ENCODE measurements at regions not wholly inside any gene's neighbourhood (a gene's known extent, or its start where the extent isn't known, plus 50 kb on each side); places are given as distances from the start of the nearest gene placed in this dataset.

DNA sequence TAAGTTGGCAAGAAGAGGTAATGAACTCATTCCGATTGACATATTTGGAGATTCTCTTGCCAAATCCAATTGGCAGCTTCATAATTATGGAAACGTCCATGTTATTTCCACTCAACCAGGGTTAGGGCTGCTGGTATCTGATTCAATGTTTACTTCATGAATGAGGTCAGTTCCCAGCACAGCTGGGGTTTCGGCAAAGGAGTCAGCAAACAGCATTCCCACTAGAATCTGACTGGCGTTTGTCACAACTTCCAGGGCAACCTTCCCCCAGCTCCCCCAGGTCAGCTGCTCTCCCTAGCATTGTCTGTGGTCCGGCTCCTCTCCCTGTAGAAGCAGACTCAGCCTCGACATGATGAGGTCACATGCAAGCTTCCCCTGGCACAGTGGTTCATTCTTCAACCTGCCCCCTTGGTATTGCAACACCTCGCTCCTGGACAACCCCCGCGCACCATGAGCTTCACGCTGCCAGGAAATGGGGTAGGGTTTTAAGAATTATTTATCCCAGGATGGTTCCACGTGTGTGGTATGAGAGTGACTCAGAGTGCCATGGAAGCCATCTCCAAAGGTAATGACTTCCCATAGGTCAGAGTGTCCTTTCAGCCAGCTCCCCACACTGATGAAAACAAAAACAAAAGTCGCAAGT, 100.7 kb upstream of the SLC25A33 start (continued):
- TF ChIP-seq CREB1 (IDR thresholded peaks at IDR 0.05), result peak; percentile 43; the same call in 1 of the 2 replicates
- TF ChIP-seq CREB1 (CRISPR knock-in tag; IDR thresholded peaks at IDR 0.05), result peak; percentile 84
- TF ChIP-seq POLR2A (IDR thresholded peaks at IDR 0.05; ENCODE audit: insufficient read depth in 1 of 2, low read depth in 2 of 2, low read length in 2 of 2), result peak; percentile 49 to 51; a peak in 2 of 4 replicates
- TF ChIP-seq SOX6 (IDR thresholded peaks at IDR 0.05), result no peak
- peak; percentile 81 for TF ChIP-seq SOX6 (CRISPR knock-in tag; IDR thresholded peaks at IDR 0.05)
- 0 out of 2 replicates have a peak, but pooled peaks have one; percentile 13 for TF ChIP-seq NR2F6 (IDR thresholded peaks at IDR 0.05)
- peak; percentile 81 for TF ChIP-seq NR2F6 (CRISPR knock-in tag; IDR thresholded peaks at IDR 0.05)
- no peak for TF ChIP-seq CREBL2 (CRISPR knock-in tag; IDR thresholded peaks at IDR 0.05; ENCODE audit: borderline replicate concordance)
- TF ChIP-seq NRL (CRISPR knock-in tag; IDR thresholded peaks at IDR 0.05; ENCODE audit: borderline replicate concordance), result no peak
- TF ChIP-seq ZNF746 (CRISPR knock-in tag; IDR thresholded peaks at IDR 0.05), result no peak
- TF ChIP-seq ZNF224 (CRISPR knock-in tag; IDR thresholded peaks at IDR 0.05), result no peak
- TF ChIP-seq, protein P1, sequence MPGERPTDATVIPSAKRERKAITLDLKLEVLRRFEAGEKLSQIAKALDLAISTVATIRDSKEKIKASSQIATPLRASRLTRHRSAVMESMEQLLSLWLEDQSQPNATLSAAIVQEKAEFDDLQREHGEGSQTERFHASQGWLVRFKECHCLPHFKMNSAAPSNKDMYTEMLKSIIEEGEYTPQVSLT (CRISPR knock-in tag; IDR thresholded peaks at IDR 0.05; ENCODE audit: borderline replicate concordance, low read depth), result no peak
- TF ChIP-seq ZSCAN21 (CRISPR knock-in tag; IDR thresholded peaks at IDR 0.05; ENCODE audit: borderline replicate concordance), result 0 out of 2 replicates have a peak, but pooled peaks have one; percentile 49
- TF ChIP-seq, protein P2, sequence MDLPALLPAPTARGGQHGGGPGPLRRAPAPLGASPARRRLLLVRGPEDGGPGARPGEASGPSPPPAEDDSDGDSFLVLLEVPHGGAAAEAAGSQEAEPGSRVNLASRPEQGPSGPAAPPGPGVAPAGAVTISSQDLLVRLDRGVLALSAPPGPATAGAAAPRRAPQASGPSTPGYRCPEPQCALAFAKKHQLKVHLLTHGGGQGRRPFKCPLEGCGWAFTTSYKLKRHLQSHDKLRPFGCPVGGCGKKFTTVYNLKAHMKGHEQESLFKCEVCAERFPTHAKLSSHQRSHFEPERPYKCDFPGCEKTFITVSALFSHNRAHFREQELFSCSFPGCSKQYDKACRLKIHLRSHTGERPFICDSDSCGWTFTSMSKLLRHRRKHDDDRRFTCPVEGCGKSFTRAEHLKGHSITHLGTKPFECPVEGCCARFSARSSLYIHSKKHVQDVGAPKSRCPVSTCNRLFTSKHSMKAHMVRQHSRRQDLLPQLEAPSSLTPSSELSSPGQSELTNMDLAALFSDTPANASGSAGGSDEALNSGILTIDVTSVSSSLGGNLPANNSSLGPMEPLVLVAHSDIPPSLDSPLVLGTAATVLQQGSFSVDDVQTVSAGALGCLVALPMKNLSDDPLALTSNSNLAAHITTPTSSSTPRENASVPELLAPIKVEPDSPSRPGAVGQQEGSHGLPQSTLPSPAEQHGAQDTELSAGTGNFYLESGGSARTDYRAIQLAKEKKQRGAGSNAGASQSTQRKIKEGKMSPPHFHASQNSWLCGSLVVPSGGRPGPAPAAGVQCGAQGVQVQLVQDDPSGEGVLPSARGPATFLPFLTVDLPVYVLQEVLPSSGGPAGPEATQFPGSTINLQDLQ (CRISPR knock-in tag; IDR thresholded peaks at IDR 0.05), result no peak
- TF ChIP-seq POGZ (CRISPR knock-in tag; IDR thresholded peaks at IDR 0.05), result 0 out of 2 replicates have a peak, but pooled peaks have one; percentile 30
- TF ChIP-seq POGK (CRISPR knock-in tag; conservative IDR thresholded peaks at IDR 0.05), result peak; percentile 68
- TF ChIP-seq KLF9 (CRISPR knock-in tag; IDR thresholded peaks at IDR 0.05; ENCODE audit: low read depth), result no peak
- TF ChIP-seq HOMEZ (CRISPR knock-in tag; IDR thresholded peaks at IDR 0.05; ENCODE audit: low read depth), result peak; percentile 11; the same call in 1 of the 2 replicates
- no peak for TF ChIP-seq MXD1 (CRISPR knock-in tag; IDR thresholded peaks at IDR 0.05)
- no peak for TF ChIP-seq NFYC (CRISPR knock-in tag; IDR thresholded peaks at IDR 0.05)
- 0 out of 4 replicates have a peak, but pooled peaks of 1 of the 2 experiments have one; percentile 28 for TF ChIP-seq NR2F1 (CRISPR knock-in tag; IDR thresholded peaks at IDR 0.05)
- no peak for TF ChIP-seq ZBTB8A (CRISPR knock-in tag; IDR thresholded peaks at IDR 0.05; ENCODE audit: borderline replicate concordance, low read depth)
- TF ChIP-seq GABPA (IDR thresholded peaks at IDR 0.05; ENCODE audit: low read depth, low read length), result no peak
- TF ChIP-seq GABPA (CRISPR knock-in tag; IDR thresholded peaks at IDR 0.05; ENCODE audit: low read depth), result 0 out of 2 replicates have a peak, but pooled peaks have one; percentile 9
- TF ChIP-seq MIXL1 (CRISPR knock-in tag; IDR thresholded peaks at IDR 0.05), result 0 out of 2 replicates have a peak, but pooled peaks have one; percentile 31
- peak; percentile 59; the same call in 1 of the 2 replicates for TF ChIP-seq ZNF878 (CRISPR knock-in tag; IDR thresholded peaks at IDR 0.05)
